ENCODE measurements at regions not wholly inside any gene's neighbourhood (a gene's known extent, or its start where the extent isn't known, plus 50 kb on each side); places are given as distances from the start of the nearest gene placed in this dataset.

GRCh38 chr13:105642511-105642958, 892.9 kb downstream of the EFNB2 start:
- no peaks in the 10 kb centered on the region for H3K4me1 ChIP-seq (ENCODE audit: insufficient read depth, low read length, severe bottlenecking)
- no peak overlapping the region for H2AFZ ChIP-seq (ENCODE audit: low read length)
- no peak overlapping the region for H3K9ac ChIP-seq (ENCODE audit: low read length)

GRCh38 chr13:105641121-105641520, 894.3 kb downstream of the EFNB2 start:
- Histone ChIP-seq H3K9me2 (ENCODE audit: low read depth, low read length) (no peaks in the 10 kb centered on the region), H3K27ac (ENCODE audit: low read depth, low read length, poor library complexity, severe bottlenecking) (no peak overlapping the region), H3K4me3 (ENCODE audit: low read depth, low read length, poor library complexity, severe bottlenecking) (no peak overlapping the region), H3F3A (ENCODE audit: insufficient read depth, low read length) (no peaks in the 10 kb centered on the region), H3K9ac (ENCODE audit: low read length) (no peak overlapping the region), H2AFZ (ENCODE audit: low read length) (no peak overlapping the region), H3K4me2 (ENCODE audit: low read length) (no peak overlapping the region), H3K36me3 (ENCODE audit: insufficient read depth, low read length) (no peaks in the 10 kb centered on the region), H4K20me1 (ENCODE audit: insufficient read depth, low read length) (no peaks in the 10 kb centered on the region), H3K4me1 (ENCODE audit: insufficient read depth, low read length, severe bottlenecking) (no peaks in the 10 kb centered on the region), H3K9me3 (ENCODE audit: low read length) (no peaks in the 10 kb centered on the region), H3K27me3 (ENCODE audit: insufficient read depth, low read length) (no peaks in the 10 kb centered on the region), H3K79me2 (ENCODE audit: insufficient read depth, low read length) (no peaks in the 10 kb centered on the region)
- no peak for TF ChIP-seq EZH2 (IDR thresholded peaks at IDR 0.05; ENCODE audit: borderline replicate concordance, low read length)
- TF ChIP-seq, protein P1, sequence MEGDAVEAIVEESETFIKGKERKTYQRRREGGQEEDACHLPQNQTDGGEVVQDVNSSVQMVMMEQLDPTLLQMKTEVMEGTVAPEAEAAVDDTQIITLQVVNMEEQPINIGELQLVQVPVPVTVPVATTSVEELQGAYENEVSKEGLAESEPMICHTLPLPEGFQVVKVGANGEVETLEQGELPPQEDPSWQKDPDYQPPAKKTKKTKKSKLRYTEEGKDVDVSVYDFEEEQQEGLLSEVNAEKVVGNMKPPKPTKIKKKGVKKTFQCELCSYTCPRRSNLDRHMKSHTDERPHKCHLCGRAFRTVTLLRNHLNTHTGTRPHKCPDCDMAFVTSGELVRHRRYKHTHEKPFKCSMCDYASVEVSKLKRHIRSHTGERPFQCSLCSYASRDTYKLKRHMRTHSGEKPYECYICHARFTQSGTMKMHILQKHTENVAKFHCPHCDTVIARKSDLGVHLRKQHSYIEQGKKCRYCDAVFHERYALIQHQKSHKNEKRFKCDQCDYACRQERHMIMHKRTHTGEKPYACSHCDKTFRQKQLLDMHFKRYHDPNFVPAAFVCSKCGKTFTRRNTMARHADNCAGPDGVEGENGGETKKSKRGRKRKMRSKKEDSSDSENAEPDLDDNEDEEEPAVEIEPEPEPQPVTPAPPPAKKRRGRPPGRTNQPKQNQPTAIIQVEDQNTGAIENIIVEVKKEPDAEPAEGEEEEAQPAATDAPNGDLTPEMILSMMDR (IDR thresholded peaks at IDR 0.05; ENCODE audit: low read length) = no peak

More at GRCh38 chr13:105642511-105642958, 892.9 kb downstream of the EFNB2 start:
- Histone ChIP-seq H3K36me3 (ENCODE audit: insufficient read depth, low read length) (no peaks in the 10 kb centered on the region), H3K27ac (ENCODE audit: low read depth, low read length, poor library complexity, severe bottlenecking) (no peak overlapping the region), H3K9me2 (ENCODE audit: low read depth, low read length) (no peaks in the 10 kb centered on the region), H3F3A (ENCODE audit: insufficient read depth, low read length) (no peaks in the 10 kb centered on the region), H3K4me3 (ENCODE audit: low read depth, low read length, poor library complexity, severe bottlenecking) (no peak overlapping the region), H3K9me3 (ENCODE audit: low read length) (no peaks in the 10 kb centered on the region), H4K20me1 (ENCODE audit: insufficient read depth, low read length) (no peaks in the 10 kb centered on the region), H3K27me3 (ENCODE audit: insufficient read depth, low read length) (no peaks in the 10 kb centered on the region), H3K79me2 (ENCODE audit: insufficient read depth, low read length) (no peaks in the 10 kb centered on the region), H3K4me2 (ENCODE audit: low read length) (no peak overlapping the region)
- TF ChIP-seq, protein P1 (IDR thresholded peaks at IDR 0.05; ENCODE audit: low read length) = no peak
- no peak for TF ChIP-seq EZH2 (IDR thresholded peaks at IDR 0.05; ENCODE audit: borderline replicate concordance, low read length)

DNA sequence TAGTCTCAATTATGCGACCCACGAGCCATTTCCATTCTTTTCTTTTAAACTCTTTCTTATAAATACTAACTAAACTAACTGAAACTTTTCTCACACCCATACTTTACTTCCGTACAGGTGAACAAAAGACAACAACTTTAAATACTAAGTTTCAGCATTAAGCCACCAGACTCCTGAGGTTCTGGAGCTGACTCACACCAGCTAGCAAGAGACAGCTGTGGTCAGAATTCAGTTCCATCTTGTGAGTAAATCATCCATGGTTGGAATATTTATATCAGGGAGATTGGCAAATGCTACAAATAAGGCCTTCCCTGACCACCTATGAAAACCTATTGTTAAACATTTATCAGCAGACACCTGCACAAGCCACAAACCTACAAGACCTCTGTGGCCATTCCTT, 897.0 kb downstream of the EFNB2 start:
- no peaks in the 10 kb centered on the region for H3F3A ChIP-seq (ENCODE audit: insufficient read depth, low read length)
- no peak overlapping the region for H3K9ac ChIP-seq (ENCODE audit: low read length)
- H3K9me3 ChIP-seq (ENCODE audit: low read length) = no peaks in the 10 kb centered on the region; the same call in 1 of the 2 replicates
- H3K4me1 ChIP-seq (ENCODE audit: insufficient read depth, low read length, severe bottlenecking) = no peaks in the 10 kb centered on the region
- no peak overlapping the region for H3K4me2 ChIP-seq (ENCODE audit: low read length)
- no peak overlapping the region for H2AFZ ChIP-seq (ENCODE audit: low read length)
- no peaks in the 10 kb centered on the region for H4K20me1 ChIP-seq (ENCODE audit: insufficient read depth, low read length)
- H3K27me3 ChIP-seq (ENCODE audit: insufficient read depth, low read length) = no peaks in the 10 kb centered on the region
- H3K36me3 ChIP-seq (ENCODE audit: insufficient read depth, low read length) = no peaks in the 10 kb centered on the region
- H3K79me2 ChIP-seq (ENCODE audit: insufficient read depth, low read length) = no peaks in the 10 kb centered on the region
- H3K9me2 ChIP-seq (ENCODE audit: low read depth, low read length) = no peaks in the 10 kb centered on the region
- TF ChIP-seq EZH2 (IDR thresholded peaks at IDR 0.05; ENCODE audit: borderline replicate concordance, low read length) = no peak
- TF ChIP-seq, protein P1 (IDR thresholded peaks at IDR 0.05; ENCODE audit: low read length) = no peak
- no peak overlapping the region for H3K4me3 ChIP-seq (ENCODE audit: low read depth, low read length, poor library complexity, severe bottlenecking)
- no peak overlapping the region for H3K27ac ChIP-seq (ENCODE audit: low read depth, low read length, poor library complexity, severe bottlenecking)
